CD4-positive, alpha-beta T cell treated with Interleukin-12 subunit alpha and Interleukin-12 subunit beta, for 1 hour (primary cell): ENCODE measurements at regions not wholly inside any gene's neighbourhood (a gene's known extent, or its start where the extent isn't known, plus 50 kb on each side); places are given as distances from the start of the nearest gene placed in this dataset.
"Not testable (repeated sequence)": the region's sequence is repeated elsewhere in the genome, so short reads cannot be mapped to it uniquely, and the experiment has no call there.

Source experiments
- DNase-seq: peaks from one replicate; pipeline ENCODE4 v3.0.0-alpha.2; 2020

GRCh38 chr12:87388376-87388775 is 640.8 kb downstream of the C12orf50 start:
- DNase-seq: no peak

DNA sequence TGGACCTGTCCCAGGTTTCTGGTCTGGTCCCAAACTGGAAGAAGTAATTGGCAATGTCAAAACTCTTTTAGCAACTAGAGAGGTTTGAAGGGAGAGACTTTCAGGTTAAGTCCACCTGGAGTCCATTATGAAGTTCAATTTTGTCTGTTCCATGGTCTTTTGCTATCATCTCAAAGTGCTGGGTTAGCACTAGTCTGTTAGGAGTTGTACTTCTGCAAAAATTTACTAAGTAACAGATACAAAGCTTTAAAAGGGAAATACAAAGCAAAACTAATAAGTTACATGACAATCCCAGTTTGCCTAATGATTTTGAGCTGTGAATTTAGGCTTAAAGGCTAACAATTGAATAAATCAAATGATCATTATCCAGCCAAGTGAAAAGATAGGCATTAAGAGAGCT is 643.9 kb downstream of the C12orf50 start:
- DNase-seq: no peak

DNA sequence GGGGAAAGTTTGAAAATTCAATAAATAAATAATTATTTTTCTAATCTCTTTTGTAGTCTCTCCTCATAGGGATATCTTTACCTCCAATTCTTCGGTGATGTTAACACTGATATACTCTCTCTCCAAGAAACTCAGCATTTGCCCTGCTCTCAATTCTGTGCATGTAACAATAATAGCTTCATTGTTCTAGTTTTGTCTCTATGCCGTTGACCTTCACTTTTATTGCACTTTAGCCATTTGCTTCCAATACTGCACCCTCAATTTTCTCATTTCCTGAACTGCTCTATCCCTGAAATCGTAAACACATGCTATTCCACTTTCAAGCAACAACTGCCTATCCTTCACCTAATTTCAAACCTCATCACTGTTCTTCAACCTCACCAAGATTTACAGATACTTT is 645.0 kb downstream of the C12orf50 start:
- DNase-seq: no peak

DNA sequence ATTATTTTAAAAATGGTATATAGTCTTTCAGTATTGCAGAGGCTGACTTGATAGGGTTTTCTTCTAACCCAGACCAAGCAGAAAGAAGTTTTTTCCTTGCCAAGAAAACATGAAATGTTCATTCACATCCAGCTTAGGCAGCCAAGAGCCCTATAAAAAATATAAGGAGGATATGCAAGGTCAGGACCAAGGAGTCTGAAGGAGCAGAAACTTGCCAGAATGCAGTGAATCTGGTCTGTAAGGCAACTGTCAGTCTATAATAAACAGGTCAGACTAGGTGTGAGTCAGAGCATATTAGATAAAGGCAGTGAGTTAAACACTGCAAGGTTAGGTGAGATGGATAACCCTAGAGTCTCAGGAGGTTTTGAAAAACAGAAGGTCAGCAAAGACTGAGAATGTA is 645.5 kb downstream of the C12orf50 start:
- no peak for DNase-seq

GRCh38 chr12:87382959-87383566 is 646.1 kb downstream of the C12orf50 start:
- no peak for DNase-seq

- DNase-seq: no peak
Observed at GRCh38 chr12:87382436-87382835, 646.8 kb downstream of the C12orf50 start.

- no peak for DNase-seq
Observed at GRCh38 chr12:87381742-87382141, 647.5 kb downstream of the C12orf50 start.

DNA sequence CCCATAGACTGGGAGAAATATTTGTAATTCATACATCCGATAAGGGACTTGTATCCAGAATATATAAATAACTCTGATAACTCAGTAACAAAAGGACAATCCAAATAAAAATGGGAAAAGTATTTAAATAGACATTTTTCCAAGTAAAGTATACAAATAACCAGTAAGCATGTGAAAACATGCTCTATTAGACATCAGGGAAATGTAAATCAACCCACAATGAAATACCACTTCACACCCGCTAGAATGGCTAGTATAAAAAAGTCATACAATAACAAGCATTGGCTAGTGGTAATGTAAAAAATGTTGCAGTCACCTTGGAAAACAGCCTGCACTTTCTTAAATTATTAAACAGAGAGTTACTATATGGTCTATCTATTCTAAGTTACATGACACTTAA is 650.7 kb downstream of the C12orf50 start:
- no peak for DNase-seq

DNA sequence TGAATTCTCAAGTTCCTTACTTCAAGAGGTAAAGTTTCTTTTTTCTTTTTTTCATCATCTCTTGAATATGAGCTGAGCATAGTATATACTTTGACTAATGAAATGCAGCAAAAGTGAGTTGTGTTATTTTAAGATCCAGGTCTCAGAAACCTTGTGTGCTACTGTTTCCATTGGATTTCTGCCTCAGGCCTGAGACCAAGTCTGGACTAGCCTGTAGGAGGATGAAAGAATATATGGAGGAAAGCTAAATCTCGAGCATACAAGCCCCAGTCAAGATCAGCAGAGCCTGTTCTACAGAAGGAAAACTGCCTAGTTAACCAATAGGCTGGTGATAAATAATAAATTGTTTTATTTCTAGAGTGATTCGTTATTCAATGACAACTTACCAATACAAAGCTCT is 652.5 kb downstream of the C12orf50 start:
- DNase-seq: no peak

GRCh38 chr12:87369161-87369560 is 660.0 kb downstream of the C12orf50 start:
- DNase-seq: no peak

GRCh38 chr12:87368259-87368658 is 660.9 kb downstream of the C12orf50 start:
- DNase-seq: no peak

GRCh38 chr12:87365423-87365822 is 663.8 kb downstream of the C12orf50 start:
- no peak for DNase-seq

- no peak for DNase-seq
Observed at GRCh38 chr12:87363497-87364084, 665.6 kb downstream of the C12orf50 start.

DNA sequence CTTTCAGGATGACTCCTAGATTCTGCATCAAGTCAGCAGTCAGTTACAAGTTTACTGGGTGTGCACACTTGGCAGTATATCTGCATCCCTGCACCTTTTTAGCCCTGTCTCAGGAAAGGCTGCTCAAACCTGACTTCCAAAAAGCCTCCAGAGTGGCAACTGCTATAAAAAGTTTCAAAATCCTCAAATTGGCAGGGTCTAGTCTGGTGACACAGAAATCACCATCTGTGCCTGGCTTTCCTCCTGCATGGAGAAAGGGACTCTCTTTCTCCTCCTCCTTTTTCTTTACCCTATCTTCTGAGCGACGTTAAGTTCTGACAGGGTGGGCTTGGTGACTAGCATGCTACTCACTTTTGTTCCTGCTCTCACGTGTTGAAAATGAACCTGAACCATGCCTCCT is 679.5 kb downstream of the C12orf50 start:
- DNase-seq: no peak

DNA sequence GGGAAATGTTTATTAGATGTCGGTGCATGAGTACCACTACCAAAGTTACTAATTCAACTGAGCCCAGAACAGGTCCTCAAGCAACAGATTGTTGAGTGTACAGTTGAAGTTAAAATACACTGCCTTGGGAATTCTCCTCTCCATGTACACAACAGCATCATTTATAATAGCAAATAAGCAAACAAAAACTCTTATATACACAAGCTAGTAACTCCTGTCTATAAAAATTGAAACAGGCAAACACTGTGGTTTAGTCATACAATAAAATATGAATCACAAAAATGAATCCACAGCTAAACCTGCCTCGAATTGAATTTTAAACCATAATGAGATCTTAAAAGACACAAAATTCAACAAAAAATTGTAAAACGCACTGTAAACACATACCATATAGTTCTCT is 681.1 kb downstream of the C12orf50 start:
- no peak for DNase-seq

DNA sequence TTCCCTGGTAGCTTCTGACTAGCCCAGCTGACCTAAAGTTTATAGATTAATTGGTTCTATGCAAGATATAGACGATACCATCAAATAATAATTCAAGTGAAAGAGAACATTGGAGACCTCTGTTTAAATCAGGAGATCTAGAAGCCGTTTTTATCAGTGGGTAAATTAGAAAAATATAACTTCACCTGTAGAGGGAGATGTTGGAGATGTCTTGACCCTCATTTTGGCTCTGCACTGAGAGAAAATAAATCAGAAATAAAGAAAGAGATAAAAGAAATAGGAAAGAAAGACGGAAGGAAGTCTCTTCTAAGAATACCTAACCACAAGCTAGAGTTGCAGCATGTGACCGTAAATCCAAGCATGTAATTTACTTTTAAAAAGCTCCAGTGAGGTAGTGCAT is 684.5 kb downstream of the C12orf50 start:
- no peak for DNase-seq

GRCh38 chr12:87338681-87339080 is 690.5 kb downstream of the C12orf50 start:
- DNase-seq: no peak

GRCh38 chr12:87336814-87337336 is 692.3 kb downstream of the C12orf50 start:
- no peak for DNase-seq

- no peak for DNase-seq
Observed at GRCh38 chr12:87332987-87333726, 696.0 kb downstream of the C12orf50 start.

DNA sequence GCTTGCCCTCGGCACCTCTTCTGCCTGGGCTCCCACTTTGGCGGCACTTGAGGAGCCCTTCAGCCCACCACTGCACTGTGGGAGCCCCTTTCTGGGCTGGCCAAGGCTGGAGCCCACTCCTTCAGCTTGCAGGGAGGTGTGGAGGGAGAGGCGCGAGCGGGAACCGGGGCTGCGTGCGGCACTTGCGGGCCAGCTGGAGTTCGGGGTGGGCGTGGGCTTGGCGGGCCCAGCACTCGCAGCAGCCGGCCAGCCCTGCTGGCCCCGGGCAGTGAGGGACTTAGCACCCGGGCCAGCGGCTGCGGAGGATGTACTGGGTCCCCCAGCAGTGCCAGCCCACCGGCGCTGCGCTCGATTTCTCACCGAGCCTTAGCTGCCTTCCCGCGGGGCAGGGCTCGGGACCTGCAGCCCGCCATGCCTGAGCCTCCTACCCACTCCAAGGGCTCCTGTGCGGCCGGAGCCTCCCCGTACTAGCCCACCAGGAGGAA is 699.1 kb downstream of the C12orf50 start:
- not testable (repeated sequence) for DNase-seq

DNA sequence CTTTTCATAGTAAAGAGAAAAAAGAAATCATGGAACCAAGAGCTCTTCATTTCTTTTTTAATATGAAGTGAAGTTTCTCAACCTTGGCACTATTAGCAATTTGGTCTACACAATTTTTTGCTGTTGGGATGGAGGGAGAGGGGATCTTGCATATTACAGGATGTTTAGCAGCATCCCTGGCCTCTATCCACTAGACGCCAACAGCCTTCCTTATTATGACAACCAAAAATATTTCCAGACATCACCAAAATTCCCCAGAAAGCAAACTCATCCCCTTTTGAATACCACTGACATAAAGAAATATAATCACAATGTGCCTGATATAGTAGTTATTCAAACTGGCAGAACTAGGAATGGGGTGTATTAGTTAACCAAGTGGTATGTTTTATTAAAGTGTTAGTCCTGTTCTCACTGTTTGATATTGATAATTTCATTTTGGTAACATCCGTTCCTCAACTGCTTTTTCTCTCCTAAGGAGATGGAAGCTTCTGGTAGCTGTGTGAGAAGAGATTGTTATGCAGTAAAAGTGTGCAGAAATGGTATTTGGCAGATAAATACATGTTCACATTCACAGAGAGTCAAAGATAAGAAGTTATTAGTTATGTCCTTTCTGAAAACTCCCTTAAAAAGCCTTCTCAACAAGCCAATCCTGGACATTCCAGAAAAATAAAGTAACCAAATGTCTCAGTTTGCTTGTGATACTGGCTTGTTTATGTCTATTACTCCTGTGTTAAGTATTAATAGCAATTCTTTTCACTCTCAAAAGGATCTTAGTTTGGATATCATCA is 699.9 kb downstream of the C12orf50 start:
- DNase-seq: no peak

GRCh38 chr12:87323369-87323768 is 705.8 kb downstream of the C12orf50 start:
- DNase-seq: no peak

DNA sequence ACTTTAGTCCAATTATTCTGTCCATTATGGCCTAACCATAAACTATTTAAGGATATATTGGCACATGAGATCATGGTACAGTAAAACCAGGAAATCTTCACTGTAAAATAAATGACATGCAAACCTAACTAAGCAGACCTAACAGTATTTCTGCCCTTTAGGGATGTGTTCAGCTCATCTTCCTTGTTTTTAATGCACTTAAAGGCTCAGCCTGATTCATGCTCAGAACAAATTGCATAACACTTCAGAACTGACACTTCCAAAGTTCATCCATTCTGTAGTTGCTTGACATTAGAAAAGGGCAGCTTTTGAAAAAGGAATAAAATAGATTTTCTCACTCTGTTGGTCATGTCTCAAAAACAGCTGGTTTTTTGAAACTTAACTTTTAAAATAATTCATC is 708.5 kb downstream of the C12orf50 start:
- no peak for DNase-seq
